ENCODE measurements at regions not wholly inside any gene's neighbourhood (a gene's known extent, or its start where the extent isn't known, plus 50 kb on each side); places are given as distances from the start of the nearest gene placed in this dataset.

DNA sequence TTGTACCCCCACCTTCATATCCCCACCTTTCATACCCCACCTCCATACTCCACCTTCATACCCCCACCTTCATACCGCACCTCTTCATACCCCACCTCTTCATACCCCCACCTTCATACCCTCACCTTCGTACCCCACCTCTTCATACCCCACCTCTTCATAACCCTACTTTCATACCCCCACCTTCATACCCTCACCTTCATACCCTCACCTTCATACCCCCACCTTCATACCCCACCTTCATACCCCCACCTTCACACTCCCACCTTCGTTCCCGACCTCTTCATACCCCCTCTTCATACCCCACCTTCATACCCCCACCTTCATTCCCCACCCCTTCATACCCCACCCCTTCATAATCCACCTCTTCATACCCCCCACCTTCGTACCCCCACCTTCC lies 92.9 kb upstream of the NAA20 start:
- TF ChIP-seq TAF1 (IDR thresholded peaks at IDR 0.05; ENCODE audit: borderline replicate concordance, low read depth, low read length) = no peak
- no peak for TF ChIP-seq POLR2A (IDR thresholded peaks at IDR 0.05; ENCODE audit: low read depth, low read length)
